ENCODE measurements at regions not wholly inside any gene's neighbourhood (a gene's known extent, or its start where the extent isn't known, plus 50 kb on each side); places are given as distances from the start of the nearest gene placed in this dataset.
A peak's percentile ranks its signal among the peaks of the same experiment; 100 is the strongest.

- DNase-seq: no peak
- intact Hi-C loops (cut with DNase I): no loop called here
Measured at GRCh38 chr15:54854667-54855066, 342.1 kb downstream of the RSL24D1 start.

GRCh38 chr15:54850101-54850500 lies 346.6 kb downstream of the RSL24D1 start:
- DNase-seq: no peak

GRCh38 chr15:54843006-54843405 lies 353.7 kb downstream of the RSL24D1 start:
- intact Hi-C loops (cut with DNase I): no loop called here
- DNase-seq: no peak

More at GRCh38 chr15:54850101-54850500, 346.6 kb downstream of the RSL24D1 start:
- intact Hi-C loops (cut with DNase I): no loop called here

GRCh38 chr15:54841701-54842305 lies 354.9 kb downstream of the RSL24D1 start:
- intact Hi-C loops (cut with DNase I): no loop called here
- DNase-seq: no peak

- intact Hi-C loops (cut with DNase I): no loop called here
- no peak for DNase-seq
Measured at GRCh38 chr15:54840621-54841398, 355.9 kb downstream of the RSL24D1 start.

- intact Hi-C loops (cut with DNase I): no loop called here
- no peak for DNase-seq
Measured at GRCh38 chr15:54839379-54839778, 357.4 kb downstream of the RSL24D1 start.

- DNase-seq: no peak
- intact Hi-C loops (cut with DNase I): no loop called here
Measured at GRCh38 chr15:54836052-54836795, 360.5 kb downstream of the RSL24D1 start.

GRCh38 chr15:54829821-54830220 lies 366.9 kb downstream of the RSL24D1 start:
- intact Hi-C loops (cut with DNase I): no loop called here
- no peak for DNase-seq

- intact Hi-C loops (cut with DNase I): no loop called here
- peak in 6 of 10 donors; percentile 16 to 81 (median 31) for DNase-seq
Measured at GRCh38 chr15:54820811-54821210, 375.9 kb downstream of the RSL24D1 start.

GRCh38 chr15:54820098-54820497 lies 376.6 kb downstream of the RSL24D1 start:
- DNase-seq: no peak
- intact Hi-C loops (cut with DNase I): no loop called here

GRCh38 chr15:54816401-54816800 lies 380.3 kb downstream of the RSL24D1 start:
- no peak for DNase-seq
- intact Hi-C loops (cut with DNase I): no loop called here

- DNase-seq: no peak
- intact Hi-C loops (cut with DNase I): no loop called here
Measured at GRCh38 chr15:54815556-54815955, 381.2 kb downstream of the RSL24D1 start.

- no peak for DNase-seq
- intact Hi-C loops (cut with DNase I): no loop called here
Measured at GRCh38 chr15:54812383-54812782, 384.4 kb downstream of the RSL24D1 start.

GRCh38 chr15:54810496-54810895 lies 386.2 kb downstream of the RSL24D1 start:
- DNase-seq: no peak
- intact Hi-C loops (cut with DNase I): no loop called here

GRCh38 chr15:54810031-54810430 lies 386.7 kb downstream of the RSL24D1 start:
- intact Hi-C loops (cut with DNase I): no loop called here
- no peak for DNase-seq

- no peak for DNase-seq
- intact Hi-C loops (cut with DNase I): no loop called here
Measured at GRCh38 chr15:54808321-54808720, 388.4 kb downstream of the RSL24D1 start.

GRCh38 chr15:54803987-54804386 lies 392.8 kb downstream of the RSL24D1 start:
- intact Hi-C loops (cut with DNase I): no loop called here
- DNase-seq: no peak

- DNase-seq: no peak
- intact Hi-C loops (cut with DNase I): no loop called here
Measured at GRCh38 chr15:54803134-54803808, 393.5 kb downstream of the RSL24D1 start.

- no peak for DNase-seq
- intact Hi-C loops (cut with DNase I): no loop called here
Measured at GRCh38 chr15:54792526-54792925, 404.2 kb downstream of the RSL24D1 start.

- intact Hi-C loops (cut with DNase I): no loop called here
- DNase-seq: no peak
Measured at GRCh38 chr15:54790693-54791092, 406.0 kb downstream of the RSL24D1 start.

GRCh38 chr15:54789376-54789775 lies 407.4 kb downstream of the RSL24D1 start:
- no peak for DNase-seq
- intact Hi-C loops (cut with DNase I): no loop called here
